Fibroblast of skin of scalp (primary cell): ENCODE measurements at regions not wholly inside any gene's neighbourhood (a gene's known extent, or its start where the extent isn't known, plus 50 kb on each side); places are given as distances from the start of the nearest gene placed in this dataset.
A peak's percentile ranks its signal among the peaks of the same experiment; 100 is the strongest.

Source experiments
- DNase-seq: peaks from one replicate; pipeline ENCODE4 v3.0.0-alpha.2; 2013

DNA sequence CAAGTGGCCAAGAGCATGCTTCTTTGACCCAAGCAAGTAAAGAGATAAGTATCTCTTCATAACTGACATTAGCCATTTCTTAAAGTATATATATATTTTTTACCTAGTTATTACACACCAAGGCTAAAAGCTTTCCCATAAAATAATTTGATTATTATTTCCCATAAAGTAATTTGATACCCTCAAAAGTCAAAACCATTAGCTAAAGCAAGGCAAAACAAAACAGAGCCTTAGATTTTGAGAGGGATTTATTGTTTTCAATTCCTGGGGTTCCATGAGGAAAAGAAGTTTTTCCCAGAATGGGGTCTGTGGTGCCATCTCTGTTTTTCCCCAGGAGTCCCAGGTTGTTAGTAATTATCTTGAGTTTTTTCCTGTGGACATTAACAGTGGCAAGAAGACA, 125.5 kb upstream of the NUDT4 start:
- no peak for DNase-seq

DNA sequence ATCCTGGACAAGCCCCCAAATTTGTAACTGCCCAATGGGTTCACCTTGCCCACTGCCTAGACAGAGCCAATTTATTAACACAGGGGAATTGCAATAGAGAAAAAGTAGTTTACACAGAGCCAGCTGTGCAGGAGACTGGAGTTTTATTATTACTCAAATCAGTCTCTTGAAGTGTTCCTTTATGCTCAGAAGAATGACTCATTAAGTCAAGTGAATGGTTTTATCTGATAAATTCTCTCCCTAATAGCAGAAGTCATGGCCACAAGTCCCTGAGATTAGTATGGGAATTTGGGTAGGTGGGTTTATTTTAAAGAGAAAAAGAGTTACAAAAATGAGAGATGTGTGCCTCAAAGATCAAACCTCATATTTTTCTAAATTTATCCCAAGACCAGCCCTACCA, 122.8 kb upstream of the NUDT4 start:
- no peak for DNase-seq

DNA sequence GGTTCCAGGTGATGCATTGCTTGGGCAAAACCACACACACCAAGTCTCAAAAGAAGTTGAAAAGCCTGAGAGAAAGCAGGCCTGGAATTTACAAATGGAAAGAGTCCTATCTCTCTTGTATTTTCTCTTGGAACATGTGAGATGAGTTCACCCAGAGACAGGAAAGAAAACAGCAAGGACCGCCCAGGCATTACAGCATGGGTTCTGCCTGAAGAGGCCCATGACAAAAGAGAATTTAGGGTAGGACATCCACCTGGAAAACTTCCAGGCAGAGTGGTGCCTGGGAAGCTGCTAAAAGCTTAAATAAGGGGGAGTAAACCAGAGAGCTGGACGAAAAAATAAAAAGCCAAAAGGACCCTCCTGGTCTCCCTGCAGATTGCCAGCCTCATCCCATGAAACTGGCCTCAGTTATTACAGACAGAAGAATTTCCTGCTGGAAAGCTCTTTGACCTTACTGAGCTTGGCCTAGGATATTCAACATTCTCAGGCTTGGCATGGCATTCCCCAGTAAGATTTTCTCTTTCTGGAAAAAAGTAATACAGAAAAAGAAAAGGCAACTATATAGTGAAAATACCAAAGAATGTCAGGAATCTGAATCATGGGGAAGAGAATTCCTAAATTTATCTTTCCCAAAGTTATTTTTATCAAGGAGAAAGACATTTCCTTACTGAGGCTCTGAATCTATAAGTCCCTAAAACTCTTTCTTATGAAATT, 121.3 kb upstream of the NUDT4 start:
- peak; percentile 60 for DNase-seq

GRCh38 chr12:93261505-93262094, 116.1 kb upstream of the NUDT4 start:
- no peak for DNase-seq

- no peak for DNase-seq
These were observed 104.7 kb upstream of the NUDT4 start for GRCh38 chr12:93272997-93273396.

- peak; percentile 6 for DNase-seq
These were observed 103.7 kb upstream of the NUDT4 start for GRCh38 chr12:93273834-93274564.

GRCh38 chr12:93274937-93275336, 102.8 kb upstream of the NUDT4 start:
- no peak for DNase-seq

GRCh38 chr12:93275589-93275988, 102.1 kb upstream of the NUDT4 start:
- DNase-seq: no peak

- DNase-seq: no peak
These were observed 97.9 kb upstream of the NUDT4 start for GRCh38 chr12:93279565-93280412.

- no peak for DNase-seq
These were observed 90.6 kb upstream of the NUDT4 start for GRCh38 chr12:93287149-93287548.

DNA sequence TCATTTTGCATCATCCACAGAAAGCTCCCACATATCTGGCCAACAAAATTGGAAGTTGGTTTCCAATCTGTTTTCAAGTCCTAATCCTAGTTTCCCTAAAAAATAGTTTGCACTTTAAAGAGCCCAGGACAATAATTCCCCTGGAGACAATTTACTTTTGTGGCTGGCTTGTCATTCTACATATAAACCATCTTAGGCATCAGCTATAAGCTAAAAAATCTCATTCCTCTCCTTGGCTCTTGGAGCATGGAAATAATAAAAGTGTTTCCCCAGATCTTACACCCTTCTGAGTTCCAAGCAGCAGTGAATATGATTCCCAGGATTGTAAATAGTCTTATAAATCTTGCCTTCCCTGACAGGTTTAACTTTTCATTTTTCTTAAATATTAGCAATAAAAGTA, 89.1 kb upstream of the NUDT4 start:
- no peak for DNase-seq

DNA sequence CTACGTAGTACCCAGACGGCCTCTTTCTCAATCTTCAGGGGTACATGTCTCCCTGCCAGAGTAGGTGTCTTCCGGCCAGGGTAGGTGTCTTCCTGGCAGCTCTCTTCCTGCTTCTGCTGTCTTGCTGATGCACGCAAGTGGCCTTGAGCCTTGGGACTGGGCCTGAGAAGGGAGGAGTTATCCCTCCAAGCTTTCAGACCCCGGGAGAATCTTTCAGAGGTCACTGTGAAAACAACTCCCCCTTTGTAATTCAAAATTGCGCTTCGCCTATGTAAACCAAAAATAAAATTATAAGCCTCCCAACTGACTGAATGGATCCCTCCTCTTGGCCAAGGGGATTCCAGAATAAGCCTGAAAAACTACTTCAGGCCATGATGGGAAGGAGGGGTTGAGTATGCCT, 87.3 kb upstream of the NUDT4 start:
- DNase-seq: no peak

DNA sequence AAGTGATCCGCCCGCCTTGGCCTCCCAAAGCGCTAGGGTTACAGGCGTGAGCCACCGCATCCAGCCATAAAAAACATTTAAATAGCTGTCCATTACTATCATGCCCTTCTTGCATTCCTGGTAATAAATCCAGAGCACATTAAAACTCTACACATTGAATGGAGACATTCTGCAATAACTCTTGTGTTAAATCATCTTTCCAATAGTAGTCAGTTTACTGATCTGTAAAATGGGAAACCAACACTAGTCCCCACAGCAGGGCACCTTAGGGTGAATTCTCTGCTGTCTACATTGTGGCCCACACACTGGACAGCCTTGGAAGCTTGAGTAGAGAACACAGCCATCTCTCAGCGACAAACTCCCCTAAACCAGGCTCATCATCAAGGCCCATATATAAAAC, 85.5 kb upstream of the NUDT4 start:
- DNase-seq: no peak

DNA sequence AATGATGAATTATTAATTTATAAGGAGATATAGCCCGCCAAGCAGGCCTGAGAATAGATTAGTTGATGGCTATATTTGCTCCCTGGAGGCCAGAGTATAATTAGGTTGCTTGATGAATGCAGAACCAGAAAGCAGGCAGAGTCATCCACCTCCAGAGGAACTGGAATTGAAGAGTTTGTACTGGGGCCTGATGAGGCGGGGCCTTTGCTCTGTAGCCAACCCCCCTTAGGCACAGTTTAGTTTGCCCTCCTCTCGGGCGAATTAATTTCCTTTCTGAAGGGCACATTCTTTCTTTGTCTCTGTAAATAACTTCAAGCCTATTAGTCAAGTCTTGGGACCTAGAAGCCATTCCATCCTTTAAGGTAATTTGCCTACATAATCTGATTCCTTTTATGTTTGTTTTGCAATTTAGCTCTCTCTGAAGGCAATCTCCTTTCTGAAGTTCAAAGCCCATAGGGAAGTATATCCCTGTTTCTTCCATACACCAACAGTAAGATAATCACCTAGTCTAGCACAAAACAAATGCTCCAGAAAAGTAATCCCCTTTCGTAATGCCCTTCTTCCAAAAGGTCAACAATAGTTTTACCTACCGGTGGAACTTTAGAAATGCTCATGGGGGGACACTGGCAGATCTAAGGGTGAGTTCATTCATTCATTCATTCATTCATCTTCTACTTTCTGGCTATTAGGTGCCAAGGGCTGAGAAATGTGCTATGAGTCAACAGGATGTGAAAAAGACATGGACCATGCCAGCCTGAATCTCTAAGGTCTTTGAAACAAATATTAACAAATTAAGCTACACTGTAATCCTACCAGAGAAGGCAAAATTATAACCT, 84.8 kb upstream of the NUDT4 start:
- DNase-seq: no peak

GRCh38 chr12:93297032-93297431, 80.7 kb upstream of the NUDT4 start:
- DNase-seq: no peak

DNA sequence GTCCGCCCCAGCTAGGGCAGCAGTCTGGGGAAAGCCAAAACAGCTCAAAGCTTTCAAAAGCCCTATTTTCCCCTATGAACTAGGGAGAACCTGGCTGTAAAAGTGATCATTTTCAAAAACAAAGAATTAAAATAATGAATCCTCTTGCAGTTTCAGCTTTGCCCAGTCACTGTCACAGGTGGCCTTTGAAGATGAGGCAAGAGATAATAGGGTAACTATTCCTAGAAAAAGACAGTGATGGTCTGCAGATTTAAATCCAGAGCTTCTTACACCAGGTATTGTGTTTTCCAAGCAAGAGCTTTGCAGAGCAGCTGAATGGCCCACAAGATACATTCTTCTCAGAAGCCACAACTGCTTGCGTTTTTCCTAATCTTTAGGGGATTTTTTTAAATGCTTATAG, 80.2 kb upstream of the NUDT4 start:
- no peak for DNase-seq

DNA sequence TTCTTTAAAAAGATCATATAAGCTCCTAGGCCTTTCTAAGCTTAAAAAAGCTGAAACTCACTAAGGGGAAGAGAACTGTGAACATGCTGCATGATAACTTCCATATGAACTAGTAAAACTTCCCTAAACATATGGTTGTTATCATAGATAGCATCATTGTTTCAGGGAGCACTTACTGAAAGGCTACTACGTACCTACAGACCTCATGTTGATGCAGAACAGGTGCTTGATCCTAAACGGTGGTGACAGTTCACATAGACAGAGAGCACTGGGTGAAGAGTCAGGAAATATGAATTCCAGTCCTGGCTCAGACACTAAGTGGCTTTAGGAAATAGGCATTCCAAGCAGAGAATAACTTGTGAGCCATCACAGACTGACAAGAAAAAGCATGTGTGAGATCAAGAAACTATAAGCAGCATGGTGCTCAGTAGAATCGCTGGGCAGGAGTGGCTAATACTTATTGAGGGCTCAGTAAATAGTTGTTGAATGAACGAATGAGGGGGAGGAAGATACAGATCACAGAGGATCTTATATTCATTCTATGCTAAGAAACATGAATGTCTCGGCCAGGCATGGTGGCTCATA, 78.4 kb upstream of the NUDT4 start:
- no peak for DNase-seq

DNA sequence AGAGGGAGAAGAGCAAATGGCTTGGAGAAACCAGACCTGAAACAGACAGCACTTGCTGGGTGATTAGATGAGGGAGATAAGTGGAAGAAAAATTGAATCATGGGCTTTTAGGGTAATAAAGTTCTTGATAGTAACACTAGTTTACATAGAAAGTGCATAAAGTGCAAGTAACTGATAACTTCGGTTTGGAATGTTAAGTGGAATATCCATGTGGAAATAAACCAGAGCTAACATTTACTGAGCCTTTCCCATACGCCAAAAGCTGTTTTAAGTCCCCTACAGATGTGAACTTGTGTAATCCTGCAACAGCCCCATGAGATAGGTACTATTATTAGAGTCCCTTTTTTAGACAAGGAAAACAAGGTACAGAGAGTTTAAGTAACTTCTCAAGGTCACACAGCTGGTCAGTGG, 77.1 kb upstream of the NUDT4 start:
- DNase-seq: no peak

GRCh38 chr12:93302331-93303229, 75.1 kb upstream of the NUDT4 start:
- peak; percentile 50 for DNase-seq

GRCh38 chr12:93306636-93307035, 71.1 kb upstream of the NUDT4 start:
- DNase-seq: no peak

DNA sequence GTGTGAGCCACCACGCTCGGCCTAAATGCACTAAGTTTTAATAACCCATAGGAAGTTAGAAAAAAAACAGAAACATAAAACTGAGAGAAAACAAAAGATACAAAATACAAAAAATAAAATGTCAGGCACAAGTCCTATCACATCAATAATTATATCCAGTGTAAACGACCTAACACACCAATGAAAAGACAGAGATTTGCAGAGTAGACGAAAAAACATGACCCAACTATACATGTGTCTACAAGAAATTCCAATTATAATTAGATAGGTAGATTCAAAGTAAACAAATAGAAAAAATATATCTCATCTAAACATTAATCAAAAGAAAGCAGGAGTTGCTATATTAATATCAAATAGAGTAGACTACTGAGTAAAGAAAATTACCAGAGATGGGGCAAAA, 69.4 kb upstream of the NUDT4 start:
- no peak for DNase-seq
